Neural cell (in vitro differentiated cells): ENCODE measurements at regions not wholly inside any gene's neighbourhood (a gene's known extent, or its start where the extent isn't known, plus 50 kb on each side); places are given as distances from the start of the nearest gene placed in this dataset.

Experiments used
- H2AFZ ChIP-seq: fragments of 200-600, 300-800 bp; sonication (generic), shearing (Covaris generic); 2 replicates; pipeline ENCODE4 v1.6.0; 2014; ENCODE audit warnings: low read depth, mild to moderate bottlenecking, antibody characterized with exemption, low read length, moderate library complexity
- H3F3A ChIP-seq: fragments of 200-600 bp; shearing (Covaris generic); 2 replicates; pipeline ENCODE4 v1.6.1; 2016; ENCODE audit warnings: mild to moderate bottlenecking, moderate library complexity, mixed read lengths, antibody characterized with exemption, low read length; ENCODE audit not compliant: insufficient read depth, poor library complexity, severe bottlenecking
- H3K27ac ChIP-seq: fragments of 200-600, 300-800 bp; sonication (generic), shearing (Covaris generic); 2 replicates; pipeline ENCODE4 v1.5.1; 2014; ENCODE audit warnings: mild to moderate bottlenecking, low read length, moderate library complexity
- H3K27me3 ChIP-seq: fragments of 300-800, 200-600 bp; sonication (generic), shearing (Covaris generic); 2 replicates; pipeline ENCODE4 v1.6.0; 2014; ENCODE audit warnings: mild to moderate bottlenecking, low read depth, low read length, moderate library complexity; ENCODE audit not compliant: insufficient read depth
- H3K36me3 ChIP-seq: fragments of 300-800, 200-600 bp; sonication (generic), shearing (Covaris generic); 2 replicates; pipeline ENCODE4 v1.5.1; 2014; ENCODE audit warnings: mild to moderate bottlenecking, antibody characterized with exemption, low read length, moderate library complexity; ENCODE audit not compliant: insufficient read depth
- H3K4me2 ChIP-seq: fragments of 300-800, 200-600 bp; sonication (generic), shearing (Covaris generic); 2 replicates; pipeline ENCODE4 v1.6.0; 2014; ENCODE audit warnings: mild to moderate bottlenecking, low read length
- H3K4me3 ChIP-seq: fragments of 300-800, 200-600 bp; sonication (generic), shearing (Covaris generic); 2 replicates; pipeline ENCODE4 v1.5.1; 2014; ENCODE audit warnings: mild to moderate bottlenecking, low read length, moderate library complexity
- H3K79me2 ChIP-seq: fragments of 200-600 bp; shearing (Covaris generic); replicated peaks from 2 replicates; pipeline ENCODE4 v1.6.0; 2014; ENCODE audit warnings: mild to moderate bottlenecking, low read length, moderate library complexity; ENCODE audit not compliant: insufficient read depth
- H3K9ac ChIP-seq: fragments of 300-800, 200-600 bp; sonication (generic), shearing (Covaris generic); 2 replicates; pipeline ENCODE4 v1.6.1; 2016; ENCODE audit warnings: mild to moderate bottlenecking, low read length, mixed read lengths
- H3K9me2 ChIP-seq: fragments of 200-600 bp; shearing (Covaris generic); 2 replicates; pipeline ENCODE4 v1.6.1; 2016; ENCODE audit warnings: mild to moderate bottlenecking, low read length, mixed read lengths; ENCODE audit not compliant: insufficient read depth
- H3K9me3 ChIP-seq: fragments of 200-600, 300-800 bp; sonication (generic), shearing (Covaris generic); 2 replicates; pipeline ENCODE4 v1.6.1; 2016; ENCODE audit warnings: mild to moderate bottlenecking, mixed run types, low read length, moderate library complexity, mixed read lengths
- H4K20me1 ChIP-seq: fragments of 200-600 bp; shearing (Covaris generic); 2 replicates; pipeline ENCODE4 v1.6.1; 2016; ENCODE audit warnings: mild to moderate bottlenecking, mixed run types; ENCODE audit not compliant: insufficient read depth
- CTCF ChIP-seq: fragments of 450-650 bp; IDR thresholded peaks from 2 replicates; pipeline ENCODE4 v1.5.1; 2014; ENCODE audit warnings: antibody characterized with exemption, mild to moderate bottlenecking, moderate library complexity; ENCODE audit not compliant: poor library complexity, severe bottlenecking
- EP300 ChIP-seq: fragments of 450-650 bp; conservative IDR thresholded peaks from 2 replicates; pipeline ENCODE4 v1.6.1; 2014; ENCODE audit warnings: antibody characterized with exemption, mild to moderate bottlenecking, moderate library complexity; ENCODE audit not compliant: poor library complexity, severe bottlenecking
- EZH2 ChIP-seq: fragments of 200-600, 300-800 bp; shearing (Covaris generic), sonication (generic); IDR thresholded peaks from 2 replicates; pipeline ENCODE4 v1.6.1; 2014; ENCODE audit warnings: antibody characterized with exemption, low read length, borderline replicate concordance, mild to moderate bottlenecking; ENCODE audit not compliant: insufficient read depth, poor library complexity, severe bottlenecking
- MXI1 ChIP-seq: fragments of 450-650 bp; conservative IDR thresholded peaks from 2 replicates; pipeline ENCODE4 v1.6.1; 2014; ENCODE audit warnings: antibody characterized with exemption, mild to moderate bottlenecking; ENCODE audit not compliant: poor library complexity, severe bottlenecking
- POLR2AphosphoS5 ChIP-seq: IDR thresholded peaks from 2 replicates; pipeline ENCODE4 v1.6.1; 2012
- RAD21 ChIP-seq: fragments of 450-650 bp; conservative IDR thresholded peaks from 2 replicates; pipeline ENCODE4 v1.6.1; 2014; ENCODE audit warnings: antibody characterized with exemption, mild to moderate bottlenecking, moderate library complexity
- REST ChIP-seq: IDR thresholded peaks from 2 replicates; pipeline ENCODE4 v1.6.1; 2012; ENCODE audit warnings: borderline replicate concordance
- SMC3 ChIP-seq: fragments of 450-650 bp; conservative IDR thresholded peaks from 2 replicates; pipeline ENCODE4 v1.6.1; 2014; ENCODE audit warnings: antibody characterized with exemption, mild to moderate bottlenecking, moderate library complexity; ENCODE audit not compliant: poor library complexity
- TAF1 ChIP-seq: IDR thresholded peaks from 2 replicates; pipeline ENCODE4 v1.6.1; 2012; ENCODE audit warnings: low read depth

- no peak for TF ChIP-seq POLR2AphosphoS5
- Histone ChIP-seq H3K4me2 (no peak overlapping the region), H3K27me3 (no peaks in the 10 kb centered on the region), H3K79me2 (no peaks in the 10 kb centered on the region), H3K27ac (no peak overlapping the region), H3F3A (no peaks in the 10 kb centered on the region), H3K9ac (no peak overlapping the region), H3K9me3 (no peaks in the 10 kb centered on the region), H4K20me1 (no peaks in the 10 kb centered on the region), H2AFZ (no peak overlapping the region), H3K9me2 (no peaks in the 10 kb centered on the region), H3K36me3 (no peaks in the 10 kb centered on the region), H3K4me3 (no peak overlapping the region)
These were observed 523.0 kb downstream of the TXNL1 start for GRCh38 chr18:56115071-56116015.

- Histone ChIP-seq H3K4me3 (no peak overlapping the region), H3K9me2 (no peaks in the 10 kb centered on the region), H3F3A (no peaks in the 10 kb centered on the region), H3K9ac (no peak overlapping the region), H3K9me3 (no peaks in the 10 kb centered on the region), H4K20me1 (no peaks in the 10 kb centered on the region), H3K79me2 (no peaks in the 10 kb centered on the region), H3K27me3 (no peaks in the 10 kb centered on the region), H2AFZ (no peak overlapping the region), H3K4me2 (no peak overlapping the region), H3K36me3 (no peaks in the 10 kb centered on the region), H3K27ac (no peak overlapping the region)
- TF ChIP-seq EP300 (no peak), TAF1 (no peak), MXI1 (no peak), EZH2 (no peak), SMC3 (no peak), POLR2AphosphoS5 (no peak), CTCF (no peak), REST (no peak), RAD21 (no peak)
These were observed 525.0 kb upstream of the TCF4 start for GRCh38 chr18:56112984-56113383.
